ENCODE measurements at regions not wholly inside any gene's neighbourhood (a gene's known extent, or its start where the extent isn't known, plus 50 kb on each side); places are given as distances from the start of the nearest gene placed in this dataset.

GRCh38 chr13:26996965-26997752, 174.5 kb downstream of the USP12 start:
- H3K27me3 Mint-ChIP-seq = peaks cover 18% of the 10 kb centered on the region
- no peak for DNase-seq
- no peaks in the 10 kb centered on the region for H3K9me3 Mint-ChIP-seq
- peaks cover 4% of the 10 kb centered on the region for H3K4me1 Mint-ChIP-seq
- no peak overlapping the region for H3K4me3 Mint-ChIP-seq
- H3K36me3 Mint-ChIP-seq = no peaks in the 10 kb centered on the region
- no peak overlapping the region for H3K27ac Mint-ChIP-seq

- H3K27me3 Mint-ChIP-seq = peaks cover 21% of the 10 kb centered on the region
- H3K36me3 Mint-ChIP-seq = no peaks in the 10 kb centered on the region
- no peak for DNase-seq
- H3K4me3 Mint-ChIP-seq = no peak overlapping the region
- H3K27ac Mint-ChIP-seq = no peak overlapping the region
- peaks cover 4% of the 10 kb centered on the region for H3K4me1 Mint-ChIP-seq
- H3K9me3 Mint-ChIP-seq = no peaks in the 10 kb centered on the region
These were observed 176.5 kb downstream of the USP12 start for GRCh38 chr13:26995159-26995558.

- Mint-ChIP-seq H3K27ac (no peak overlapping the region), H3K9me3 (no peaks in the 10 kb centered on the region), H3K27me3 (peaks cover 25% of the 10 kb centered on the region), H3K4me3 (no peak overlapping the region), H3K4me1 (peaks cover 4% of the 10 kb centered on the region), H3K36me3 (no peaks in the 10 kb centered on the region)
- no peak for DNase-seq
These were observed 177.8 kb downstream of the USP12 start for GRCh38 chr13:26993780-26994179.

- Mint-ChIP-seq H3K4me1 (peaks cover 4% of the 10 kb centered on the region), H3K27me3 (peaks cover 25% of the 10 kb centered on the region), H3K9me3 (no peaks in the 10 kb centered on the region), H3K36me3 (no peaks in the 10 kb centered on the region), H3K4me3 (no peak overlapping the region), H3K27ac (no peak overlapping the region)
- DNase-seq = no peak
These were observed 178.5 kb downstream of the USP12 start for GRCh38 chr13:26992951-26993719.

GRCh38 chr13:26991508-26992181, 180.0 kb downstream of the USP12 start:
- H3K36me3 Mint-ChIP-seq = no peaks in the 10 kb centered on the region
- H3K27me3 Mint-ChIP-seq = peaks cover 18% of the 10 kb centered on the region
- no peak overlapping the region for H3K27ac Mint-ChIP-seq
- no peaks in the 10 kb centered on the region for H3K4me1 Mint-ChIP-seq
- no peak overlapping the region for H3K4me3 Mint-ChIP-seq
- no peaks in the 10 kb centered on the region for H3K9me3 Mint-ChIP-seq
- DNase-seq = no peak

GRCh38 chr13:26989957-26990713, 181.5 kb downstream of the USP12 start:
- H3K27me3 Mint-ChIP-seq = peaks cover 9% of the 10 kb centered on the region
- H3K27ac Mint-ChIP-seq = no peak overlapping the region
- peaks cover 2% of the 10 kb centered on the region for H3K4me1 Mint-ChIP-seq
- H3K9me3 Mint-ChIP-seq = no peaks in the 10 kb centered on the region
- H3K36me3 Mint-ChIP-seq = no peaks in the 10 kb centered on the region
- DNase-seq = no peak
- H3K4me3 Mint-ChIP-seq = no peak overlapping the region

GRCh38 chr13:26989261-26989956, 182.2 kb downstream of the USP12 start:
- H3K27me3 Mint-ChIP-seq = peaks cover 11% of the 10 kb centered on the region
- H3K36me3 Mint-ChIP-seq = no peaks in the 10 kb centered on the region
- no peak overlapping the region for H3K4me3 Mint-ChIP-seq
- no peak overlapping the region for H3K27ac Mint-ChIP-seq
- H3K4me1 Mint-ChIP-seq = peaks cover 2% of the 10 kb centered on the region
- H3K9me3 Mint-ChIP-seq = no peaks in the 10 kb centered on the region
- DNase-seq = no peak

GRCh38 chr13:26988059-26988769, 183.4 kb downstream of the USP12 start:
- no peak overlapping the region for H3K4me3 Mint-ChIP-seq
- peaks cover 5% of the 10 kb centered on the region for H3K4me1 Mint-ChIP-seq
- no peaks in the 10 kb centered on the region for H3K9me3 Mint-ChIP-seq

GRCh38 chr13:26987486-26988013, 184.1 kb downstream of the USP12 start:
- Mint-ChIP-seq H3K9me3 (no peaks in the 10 kb centered on the region), H3K27ac (no peak overlapping the region), H3K4me1 (peaks cover 5% of the 10 kb centered on the region), H3K36me3 (no peaks in the 10 kb centered on the region), H3K4me3 (no peak overlapping the region), H3K27me3 (peaks cover 17% of the 10 kb centered on the region)
- DNase-seq = no peak

More at GRCh38 chr13:26988059-26988769, 183.4 kb downstream of the USP12 start:
- DNase-seq = no peak
- H3K27ac Mint-ChIP-seq = no peak overlapping the region
- H3K36me3 Mint-ChIP-seq = no peaks in the 10 kb centered on the region
- H3K27me3 Mint-ChIP-seq = peaks cover 17% of the 10 kb centered on the region

GRCh38 chr13:26985285-26985878, 186.2 kb downstream of the USP12 start:
- DNase-seq = peak; percentile 58
- Mint-ChIP-seq H3K27me3 (peaks cover 10% of the 10 kb centered on the region), H3K36me3 (no peaks in the 10 kb centered on the region), H3K4me1 (peaks cover 5% of the 10 kb centered on the region), H3K27ac (no peak overlapping the region), H3K9me3 (no peaks in the 10 kb centered on the region), H3K4me3 (no peak overlapping the region)

- Mint-ChIP-seq H3K27me3 (peaks cover 7% of the 10 kb centered on the region), H3K9me3 (no peaks in the 10 kb centered on the region), H3K4me3 (no peak overlapping the region), H3K36me3 (no peaks in the 10 kb centered on the region), H3K27ac (no peak overlapping the region), H3K4me1 (peaks cover 5% of the 10 kb centered on the region)
- no peak for DNase-seq
These were observed 187.3 kb downstream of the USP12 start for GRCh38 chr13:26984337-26984736.

GRCh38 chr13:26983543-26984320, 187.9 kb downstream of the USP12 start:
- Mint-ChIP-seq H3K9me3 (no peaks in the 10 kb centered on the region), H3K36me3 (no peaks in the 10 kb centered on the region), H3K27me3 (peaks cover 7% of the 10 kb centered on the region), H3K27ac (no peak overlapping the region), H3K4me1 (peaks cover 5% of the 10 kb centered on the region), H3K4me3 (no peak overlapping the region)
- DNase-seq = no peak
